Subcutaneous abdominal adipose tissue (tissue), 5 donors: ENCODE measurements at regions not wholly inside any gene's neighbourhood (a gene's known extent, or its start where the extent isn't known, plus 50 kb on each side); places are given as distances from the start of the nearest gene placed in this dataset.

Experiments used
- H3K27ac ChIP-seq: one replicate; pipeline ENCODE4 v1.7.0; 2013; ENCODE audit warnings: low read depth, mild to moderate bottlenecking, inconsistent platforms, low read length, moderate library complexity
- H3K27me3 ChIP-seq, 5 donors: one replicate each; pipeline ENCODE4 v1.7.0; 2013; ENCODE audit warnings: low read length in 5 of 5, inconsistent platforms in 1 of 5; ENCODE audit not compliant: control insufficient read depth in 5 of 5, insufficient read depth in 4 of 5
- H3K36me3 ChIP-seq, 5 donors: one replicate each; pipeline ENCODE4 v1.7.0; 2013; ENCODE audit warnings: low read length in 5 of 5; ENCODE audit not compliant: control insufficient read depth in 5 of 5, insufficient read depth in 5 of 5
- H3K4me1 ChIP-seq, 5 donors: one replicate each; pipeline ENCODE4 v1.7.0; 2013; ENCODE audit warnings: low read length in 5 of 5, mild to moderate bottlenecking in 3 of 5, moderate library complexity in 1 of 5; ENCODE audit not compliant: control insufficient read depth in 5 of 5, insufficient read depth in 5 of 5
- H3K4me3 ChIP-seq, 5 donors: one replicate each; pipeline ENCODE4 v1.7.0; 2013; ENCODE audit warnings: low read length in 5 of 5, low read depth in 1 of 5
- H3K9ac ChIP-seq, 5 donors: one replicate each; pipeline ENCODE4 v1.7.0; 2013; ENCODE audit warnings: low read length in 5 of 5, mild to moderate bottlenecking in 4 of 5, moderate library complexity in 3 of 5
- H3K9me3 ChIP-seq, 5 donors: one replicate each; pipeline ENCODE4 v1.7.0; 2013; ENCODE audit warnings: low read length in 5 of 5; ENCODE audit not compliant: control insufficient read depth in 5 of 5
- donor health status: healthy.
- donor health status: healthy.
- donor health status: healthy.
- donor health status: healthy.
- donor health status: healthy.

DNA sequence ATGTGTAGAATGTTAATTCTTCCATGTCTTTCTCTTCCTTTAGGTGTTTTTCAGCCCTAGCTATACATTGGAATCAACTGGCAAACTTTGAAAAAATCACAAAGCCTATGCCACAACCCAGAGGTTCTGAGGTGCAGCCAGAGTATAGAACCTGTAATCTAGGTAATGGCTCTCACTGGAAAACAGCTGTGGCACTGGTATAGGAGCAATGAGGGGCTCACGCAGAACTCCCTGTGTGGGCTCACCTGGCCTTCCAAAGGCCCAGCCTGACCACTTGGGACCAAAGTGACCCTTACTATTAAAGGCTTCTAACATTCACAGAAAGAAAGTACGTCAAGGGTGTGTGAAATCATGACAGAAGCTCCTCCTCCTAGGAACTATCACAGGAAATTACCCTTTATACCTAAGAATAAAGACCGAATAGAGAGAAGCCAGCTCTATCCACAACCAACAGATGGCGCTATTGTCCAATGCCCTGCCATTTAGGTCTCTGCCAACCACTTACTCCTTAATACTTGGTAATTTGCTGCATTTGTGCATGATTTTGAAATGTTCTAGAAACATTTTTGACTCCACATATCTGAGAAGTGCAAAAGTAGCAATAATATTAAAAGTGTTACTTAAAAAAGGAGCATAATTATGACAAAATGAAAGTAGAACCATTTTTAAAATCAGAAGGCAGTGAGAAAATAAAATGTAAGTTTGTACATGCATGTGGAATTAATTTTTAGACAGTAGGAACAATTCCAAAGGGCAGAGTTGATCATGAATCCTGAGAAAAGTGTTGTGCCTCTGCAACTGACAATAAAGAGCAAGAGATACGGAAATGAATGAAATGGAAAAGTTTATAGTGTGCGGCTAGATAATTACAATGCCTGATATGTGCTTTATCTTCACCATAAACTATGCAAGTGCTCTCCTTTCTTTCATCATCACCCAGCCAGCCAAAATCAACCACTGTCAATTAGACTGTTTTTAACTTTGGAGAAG is 93.1 kb upstream of the HAO2 start:
- no peaks in the 10 kb centered on the region for H3K36me3 ChIP-seq
- no peaks in the 10 kb centered on the region for H3K27me3 ChIP-seq
- H3K4me3 ChIP-seq = no peak overlapping the region
- H3K9me3 ChIP-seq = no peaks in the 10 kb centered on the region
- peaks cover 0 to 17% (median 0%) of the 10 kb centered on the region in 5 donors for H3K4me1 ChIP-seq
- peak overlapping the region; percentile 39 for H3K27ac ChIP-seq
- H3K9ac ChIP-seq = no peak overlapping the region

DNA sequence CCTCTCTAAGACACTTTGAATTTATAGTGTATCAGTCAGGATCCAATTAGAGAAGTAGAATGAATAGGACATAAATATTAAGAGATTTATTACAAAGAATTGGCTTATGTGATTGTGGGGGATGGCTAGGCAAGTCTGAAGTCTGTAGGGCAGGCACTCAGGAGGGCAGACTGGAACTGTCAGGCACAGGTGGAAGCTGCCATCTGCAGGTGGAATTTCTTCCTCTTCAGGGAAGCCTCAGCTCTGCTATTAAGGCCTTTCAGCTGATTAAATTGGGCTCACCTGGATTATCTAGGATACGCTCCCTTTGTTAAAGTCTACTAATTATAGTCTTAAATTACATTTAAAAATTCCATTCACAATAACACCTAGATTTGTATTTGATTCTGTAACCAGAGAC is 92.0 kb upstream of the HAO2 start:
- H3K4me3 ChIP-seq = no peak overlapping the region

GRCh38 chr1:119279456-119280381 is 88.9 kb upstream of the HAO2 start:
- H3K27me3 ChIP-seq = no peaks in the 10 kb centered on the region
- no peaks in the 10 kb centered on the region for H3K9me3 ChIP-seq
- no peak overlapping the region for H3K9ac ChIP-seq
- H3K4me3 ChIP-seq = no peak overlapping the region
- peaks cover 0 to 18% (median 0%) of the 10 kb centered on the region in 5 donors for H3K4me1 ChIP-seq
- H3K27ac ChIP-seq = no peak overlapping the region
- H3K36me3 ChIP-seq = no peaks in the 10 kb centered on the region

More for the DNA sequence above, 92.0 kb upstream of the HAO2 start:
- Histone ChIP-seq H3K27ac (no peak overlapping the region), H3K4me1 (peaks cover 0 to 18% (median 0%) of the 10 kb centered on the region in 5 donors), H3K36me3 (no peaks in the 10 kb centered on the region), H3K9ac (no peak overlapping the region), H3K27me3 (no peaks in the 10 kb centered on the region), H3K9me3 (no peaks in the 10 kb centered on the region)

DNA sequence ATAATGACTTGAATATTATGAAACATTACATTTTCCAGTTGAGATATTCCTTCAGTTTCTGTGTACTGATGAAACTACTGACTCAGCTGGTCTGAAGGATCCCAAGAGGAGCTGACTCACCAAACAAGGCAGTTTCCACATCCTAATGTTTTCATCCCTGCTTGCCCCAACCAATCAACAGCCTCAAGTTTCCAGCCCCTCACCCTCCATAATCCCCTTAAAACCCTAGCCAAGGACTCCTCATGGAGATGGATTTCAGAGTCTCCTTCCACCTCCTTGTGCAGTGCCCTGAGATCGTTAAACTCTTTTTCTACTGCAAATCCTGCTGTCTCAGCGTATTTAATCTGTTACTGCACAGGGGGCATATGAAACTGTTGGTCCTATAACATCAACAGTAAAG is 83.1 kb upstream of the HAO2 start:
- no peaks in the 10 kb centered on the region for H3K27me3 ChIP-seq
- no peak overlapping the region for H3K9ac ChIP-seq
- H3K9me3 ChIP-seq = no peaks in the 10 kb centered on the region
- no peak overlapping the region for H3K4me3 ChIP-seq
- no peaks in the 10 kb centered on the region for H3K36me3 ChIP-seq
- peaks cover 0 to 6% (median under 1%) of the 10 kb centered on the region in 5 donors for H3K4me1 ChIP-seq
- no peak overlapping the region for H3K27ac ChIP-seq

DNA sequence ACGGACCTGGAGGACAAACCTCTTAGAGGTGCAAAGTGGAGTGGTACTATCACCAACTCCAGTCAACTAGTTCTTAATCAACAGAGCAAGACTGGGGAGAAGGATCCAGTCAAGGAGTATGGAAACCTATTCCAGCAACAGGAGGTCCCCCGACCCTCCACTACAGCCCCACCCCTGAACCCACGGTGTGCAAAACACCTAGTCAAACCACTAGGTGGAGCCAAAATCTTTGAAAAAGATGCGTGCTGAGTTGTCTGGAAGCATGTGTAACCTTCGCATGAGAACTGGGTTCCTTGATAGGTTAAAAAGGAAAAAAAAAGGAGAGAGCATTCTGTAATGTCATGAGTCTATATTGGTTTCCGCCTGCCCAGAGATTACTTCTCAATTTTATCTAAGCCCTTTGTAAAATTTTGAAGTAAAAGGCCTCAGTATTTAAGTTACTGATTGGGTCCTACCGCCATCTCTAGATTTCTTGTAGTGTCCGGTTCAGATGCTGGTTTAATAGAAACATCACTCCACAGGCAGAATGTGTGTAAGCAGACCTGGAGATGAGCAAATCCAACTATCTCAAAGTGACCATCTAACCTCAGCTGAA is 81.9 kb upstream of the HAO2 start:
- H3K27me3 ChIP-seq = no peaks in the 10 kb centered on the region
- H3K9me3 ChIP-seq = no peaks in the 10 kb centered on the region
- no peak overlapping the region for H3K27ac ChIP-seq
- no peak overlapping the region for H3K4me3 ChIP-seq
- no peaks in the 10 kb centered on the region for H3K36me3 ChIP-seq
- peaks cover 0 to 6% (median 0%) of the 10 kb centered on the region in 5 donors for H3K4me1 ChIP-seq
- no peak overlapping the region for H3K9ac ChIP-seq

GRCh38 chr1:119288751-119289150 is 79.8 kb upstream of the HAO2 start:
- H3K4me1 ChIP-seq = peaks cover 0 to 6% (median 0%) of the 10 kb centered on the region in 5 donors
- H3K9ac ChIP-seq = no peak overlapping the region
- H3K27me3 ChIP-seq = no peaks in the 10 kb centered on the region
- H3K36me3 ChIP-seq = no peaks in the 10 kb centered on the region
- H3K4me3 ChIP-seq = no peak overlapping the region
- H3K9me3 ChIP-seq = no peaks in the 10 kb centered on the region
- H3K27ac ChIP-seq = no peak overlapping the region

GRCh38 chr1:119290297-119290696 is 78.3 kb upstream of the HAO2 start:
- Histone ChIP-seq H3K9ac (no peak overlapping the region), H3K27me3 (no peaks in the 10 kb centered on the region), H3K9me3 (no peaks in the 10 kb centered on the region), H3K27ac (no peak overlapping the region), H3K4me1 (peaks cover 0 to 6% (median 0%) of the 10 kb centered on the region in 5 donors), H3K4me3 (no peak overlapping the region), H3K36me3 (no peaks in the 10 kb centered on the region)

DNA sequence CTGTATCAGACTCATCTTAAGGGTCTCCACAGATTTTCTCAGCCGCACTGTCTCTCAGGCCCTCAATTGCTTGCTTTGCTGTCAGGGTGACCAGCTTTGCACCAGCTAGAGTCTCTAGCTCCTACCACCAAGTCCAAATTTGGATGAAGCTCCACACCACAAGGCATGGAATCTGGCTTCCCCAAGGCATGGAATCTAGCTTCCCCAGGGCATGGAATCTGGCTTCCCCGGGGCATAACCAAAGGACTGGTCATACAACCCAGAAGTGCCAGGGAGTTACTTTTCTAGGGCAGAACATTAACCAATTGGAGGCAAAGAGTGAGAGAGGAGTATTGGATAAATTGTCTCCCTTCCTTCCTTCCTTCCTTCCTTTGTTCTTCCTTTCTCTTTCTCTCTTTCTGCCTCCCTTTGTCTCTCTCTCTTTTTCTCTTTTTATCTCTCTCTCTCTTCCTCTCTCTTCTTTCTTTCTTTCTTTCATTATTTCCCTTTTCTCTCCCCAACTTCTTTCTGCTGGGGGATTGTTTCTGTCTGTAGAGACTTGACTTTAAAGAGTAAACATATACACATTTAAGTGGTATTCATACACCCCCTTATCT is 76.9 kb upstream of the HAO2 start:
- Histone ChIP-seq H3K27ac (no peak overlapping the region), H3K36me3 (no peaks in the 10 kb centered on the region), H3K9ac (no peak overlapping the region), H3K9me3 (no peaks in the 10 kb centered on the region), H3K4me3 (no peak overlapping the region), H3K27me3 (no peaks in the 10 kb centered on the region), H3K4me1 (no peaks in the 10 kb centered on the region)

DNA sequence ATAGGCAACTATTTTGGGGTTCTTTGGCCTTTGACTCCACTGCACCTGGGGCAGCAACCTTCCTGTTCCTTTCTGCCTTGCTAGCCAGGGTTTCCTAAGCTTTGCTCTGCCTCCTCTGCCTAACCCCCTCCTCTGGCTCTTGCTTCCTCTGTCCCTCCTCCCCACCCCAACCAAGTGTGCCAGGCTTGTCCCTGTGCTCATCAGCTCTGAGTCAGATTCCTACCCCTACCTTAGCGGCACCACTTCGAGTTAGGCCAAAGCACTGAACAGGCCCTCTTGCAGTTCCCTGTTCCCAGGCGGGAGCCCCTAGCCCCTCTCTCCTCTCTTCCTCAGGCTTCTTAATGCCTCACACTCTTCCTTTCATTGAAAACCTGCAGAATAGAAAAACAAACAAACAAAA is 74.8 kb upstream of the HAO2 start:
- Histone ChIP-seq H3K4me1 (no peaks in the 10 kb centered on the region), H3K4me3 (no peak overlapping the region), H3K9me3 (no peaks in the 10 kb centered on the region), H3K27me3 (no peaks in the 10 kb centered on the region), H3K27ac (no peak overlapping the region), H3K9ac (no peak overlapping the region), H3K36me3 (no peaks in the 10 kb centered on the region)
